Endothelial cell of umbilical vein (primary cell): ENCODE measurements at regions not wholly inside any gene's neighbourhood (a gene's known extent, or its start where the extent isn't known, plus 50 kb on each side); places are given as distances from the start of the nearest gene placed in this dataset.

ENCODE experiments used
- BruUV-seq: library from RNA; stranded (reverse); fragments of 400-500 nt; replicated peaks from 2 replicates; lab custom pipeline; 2021; lab: Mats Ljungman, UMichigan
- CTCF ChIA-PET: fragments of 300-600, 350-600 bp; sonication (Branson Sonifier 250); formaldehyde crosslinking; loops from one replicate; lab custom pipeline; 2021; ENCODE audit warnings: antibody characterized with exemption, inconsistent platforms; lab: Charles Lee
- POLR2A ChIA-PET: fragments of 300-600, 350-600 bp; sonication (Branson Sonifier 250); formaldehyde crosslinking; loops from one replicate; lab custom pipeline; 2021; ENCODE audit warnings: antibody characterized with exemption, inconsistent platforms; lab: Charles Lee
- DNase-seq: peaks from one replicate; pipeline ENCODE4 v3.0.0-alpha.2; 2011; ENCODE audit warnings: low read depth, low spot score
- FAIRE-seq: peaks from 2 replicates; lab custom pipeline; 2011; peaks lifted over from hg19 to GRCh38; lab: Jason Lieb, UNC
- H2AFZ ChIP-seq: 2 replicates; pipeline ENCODE4 v1.6.0; 2012; ENCODE audit warnings: low read depth, low read length, control low read depth, inconsistent platforms
- H3K27ac ChIP-seq: 2 replicates; pipeline ENCODE4 v1.5.1; 2011; ENCODE audit warnings: low read depth, mild to moderate bottlenecking, control low read depth, low read length, moderate library complexity; ENCODE audit not compliant: insufficient read depth
- H3K27me3 ChIP-seq, 2 experiments: 2 replicates each; pipeline versions ENCODE4 v1.6.0 to v1.6.1; 2011; ENCODE audit warnings: low read length in 2 of 2, mixed read lengths in 1 of 2; ENCODE audit not compliant: control insufficient read depth in 2 of 2, insufficient read depth in 2 of 2
- H3K36me3 ChIP-seq, 2 experiments: 2 replicates in 1 of 2; 3 replicates in 1 of 2; pipeline ENCODE4 v1.5.1; 2011; ENCODE audit warnings: low read length in 2 of 2, mild to moderate bottlenecking in 1 of 2, moderate library complexity in 1 of 2; ENCODE audit not compliant: control insufficient read depth in 2 of 2, insufficient read depth in 2 of 2; ENCODE audit errors: extremely low read depth in 1 of 2
- H3K4me1 ChIP-seq: 3 replicates; pipeline ENCODE4 v1.5.1; 2011; ENCODE audit warnings: mild to moderate bottlenecking, low read length; ENCODE audit not compliant: control insufficient read depth, insufficient read depth; ENCODE audit errors: extremely low read depth
- H3K4me2 ChIP-seq: 2 replicates; pipeline ENCODE4 v1.6.1; 2011; ENCODE audit warnings: low read length, control low read depth, mixed read lengths; ENCODE audit not compliant: insufficient read depth
- H3K4me3 ChIP-seq, 3 experiments: fragments of 200-600 bp in 1 of 3; sonication (generic), shearing (Covaris generic) in 1 of 3; replicated peaks in 1 of 3; 2 replicates each; pipeline ENCODE4 v1.5.1; 2011 to 2016; ENCODE audit warnings: control low read depth in 3 of 3, low read length in 3 of 3, mild to moderate bottlenecking in 2 of 3, inconsistent platforms in 1 of 3, low read depth in 1 of 3, moderate library complexity in 1 of 3; ENCODE audit not compliant: insufficient read depth in 1 of 3
- H3K79me2 ChIP-seq: 2 replicates; pipeline ENCODE4 v1.6.0; 2012; ENCODE audit warnings: low read length, inconsistent platforms; ENCODE audit not compliant: control insufficient read depth, insufficient read depth
- H3K9ac ChIP-seq: replicated peaks from 2 replicates; pipeline ENCODE3; 2011; ENCODE audit warnings: low read length, control low read depth; ENCODE audit not compliant: insufficient read depth; ENCODE audit errors: extremely low read depth
- H3K9me1 ChIP-seq: replicated peaks from 3 replicates; pipeline ENCODE4 v1.6.0; 2011; ENCODE audit warnings: mild to moderate bottlenecking, low read length; ENCODE audit not compliant: control insufficient read depth, insufficient read depth; ENCODE audit errors: extremely low read depth
- H3K9me3 ChIP-seq: replicated peaks from 2 replicates; pipeline ENCODE4 v1.5.1; 2012; ENCODE audit warnings: low read length, inconsistent platforms; ENCODE audit not compliant: control insufficient read depth, insufficient read depth
- H4K20me1 ChIP-seq: replicated peaks from 2 replicates; pipeline ENCODE3; 2011; ENCODE audit warnings: mild to moderate bottlenecking, low read length; ENCODE audit not compliant: control insufficient read depth, insufficient read depth; ENCODE audit errors: extremely low read depth
- EZH2 ChIP-seq: IDR thresholded peaks from 2 replicates; pipeline ENCODE4 v1.6.1; 2012; ENCODE audit warnings: borderline replicate concordance, low read depth, mild to moderate bottlenecking, moderate library complexity, low read length, inconsistent platforms; ENCODE audit not compliant: severe bottlenecking
- FOS ChIP-seq: IDR thresholded peaks from 2 replicates; pipeline ENCODE4 v1.6.1; 2011; ENCODE audit warnings: mild to moderate bottlenecking, low read length, moderate library complexity, borderline replicate concordance; ENCODE audit not compliant: insufficient read depth
- GATA2 ChIP-seq: IDR thresholded peaks from 2 replicates; pipeline ENCODE4 v1.7.0; 2011; ENCODE audit warnings: low read depth, mild to moderate bottlenecking, moderate library complexity, mixed read lengths, low read length; ENCODE audit not compliant: insufficient read length, insufficient read depth
- JUN ChIP-seq: IDR thresholded peaks from 2 replicates; pipeline ENCODE4 v1.6.1; 2011; ENCODE audit warnings: borderline replicate concordance, low read depth; ENCODE audit not compliant: insufficient read length, insufficient read depth
- MYC ChIP-seq: IDR thresholded peaks from one replicate; pipeline ENCODE4 v1.6.1; 2011; ENCODE audit warnings: mild to moderate bottlenecking, low read depth, low read length
- POLR2AphosphoS5 ChIP-seq: IDR thresholded peaks from 2 replicates; pipeline ENCODE4 v1.6.1; 2012; ENCODE audit warnings: low read depth, mild to moderate bottlenecking, control low read depth, low read length, moderate library complexity; ENCODE audit not compliant: insufficient read depth
- dilution Hi-C: fragments of 300-500 bp; cut with MboI; formaldehyde crosslinking; loops from one replicate; pipeline ENCODE4 v1.15.0; 2019; ENCODE audit warnings: low sequenced_read_pairs; ENCODE audit not compliant: extremely low pct_ligation_motif_present
- intact Hi-C: fragments of 100-400 bp; cut with micrococcal nuclease; formaldehyde crosslinking; loops from one replicate; pipeline ENCODE4 v1.10.0; 2022
- TF ChIP-seq, protein P1 (sequence below), 2 donors: IDR thresholded peaks; 1 replicate in 1 of 2; 2 replicates in 1 of 2; pipeline ENCODE4 v1.5.1; 2011; ENCODE audit warnings: low read length in 2 of 2, mild to moderate bottlenecking in 2 of 2, moderate library complexity in 2 of 2, control low read depth in 1 of 2, inconsistent platforms in 1 of 2, low read depth in 1 of 2; ENCODE audit not compliant: insufficient read depth in 1 of 2; ENCODE audit errors: extremely low read depth in 1 of 2
- TF ChIP-seq, protein P2 (sequence below): IDR thresholded peaks from 2 replicates; pipeline ENCODE4 v1.6.1; 2011; ENCODE audit not compliant: insufficient read depth, insufficient read length

DNA sequence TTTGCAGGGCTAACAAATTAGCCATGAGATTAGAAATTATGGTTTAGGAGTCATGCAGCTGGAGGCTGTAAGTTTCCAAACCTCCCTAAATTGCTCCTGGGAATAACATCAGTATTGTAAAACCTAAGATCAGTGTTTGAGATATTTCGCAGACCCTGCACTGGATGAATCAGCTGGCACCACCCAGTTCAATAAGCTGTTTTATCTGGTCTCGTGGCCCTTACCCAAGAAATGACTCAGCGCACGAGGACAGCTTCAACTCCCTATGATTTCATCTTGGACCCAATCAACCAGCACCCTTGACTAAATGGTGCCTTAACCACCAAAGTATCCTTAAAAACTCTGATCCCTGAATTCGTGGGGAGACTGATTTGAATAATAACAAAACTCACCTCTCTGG, 482.0 kb upstream of the PCDH15 start:
- TF ChIP-seq MYC = no peak
- TF ChIP-seq, protein P1, sequence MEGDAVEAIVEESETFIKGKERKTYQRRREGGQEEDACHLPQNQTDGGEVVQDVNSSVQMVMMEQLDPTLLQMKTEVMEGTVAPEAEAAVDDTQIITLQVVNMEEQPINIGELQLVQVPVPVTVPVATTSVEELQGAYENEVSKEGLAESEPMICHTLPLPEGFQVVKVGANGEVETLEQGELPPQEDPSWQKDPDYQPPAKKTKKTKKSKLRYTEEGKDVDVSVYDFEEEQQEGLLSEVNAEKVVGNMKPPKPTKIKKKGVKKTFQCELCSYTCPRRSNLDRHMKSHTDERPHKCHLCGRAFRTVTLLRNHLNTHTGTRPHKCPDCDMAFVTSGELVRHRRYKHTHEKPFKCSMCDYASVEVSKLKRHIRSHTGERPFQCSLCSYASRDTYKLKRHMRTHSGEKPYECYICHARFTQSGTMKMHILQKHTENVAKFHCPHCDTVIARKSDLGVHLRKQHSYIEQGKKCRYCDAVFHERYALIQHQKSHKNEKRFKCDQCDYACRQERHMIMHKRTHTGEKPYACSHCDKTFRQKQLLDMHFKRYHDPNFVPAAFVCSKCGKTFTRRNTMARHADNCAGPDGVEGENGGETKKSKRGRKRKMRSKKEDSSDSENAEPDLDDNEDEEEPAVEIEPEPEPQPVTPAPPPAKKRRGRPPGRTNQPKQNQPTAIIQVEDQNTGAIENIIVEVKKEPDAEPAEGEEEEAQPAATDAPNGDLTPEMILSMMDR (IDR thresholded peaks at IDR 0.05; ENCODE audit: extremely low read depth in 1 of 2, insufficient read depth in 1 of 2, low read depth in 1 of 2, low read length in 2 of 2) = no peak
- TF ChIP-seq, protein P2, sequence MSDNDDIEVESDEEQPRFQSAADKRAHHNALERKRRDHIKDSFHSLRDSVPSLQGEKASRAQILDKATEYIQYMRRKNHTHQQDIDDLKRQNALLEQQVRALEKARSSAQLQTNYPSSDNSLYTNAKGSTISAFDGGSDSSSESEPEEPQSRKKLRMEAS = no peak
- no peak for TF ChIP-seq POLR2AphosphoS5
- TF ChIP-seq GATA2 = no peak
- TF ChIP-seq FOS = no peak
- ChIA-PET POLR2A (no interaction called here), CTCF (no interaction called here)
- no peaks in the 10 kb centered on the region for H3K9me3 ChIP-seq
- H3K4me3 ChIP-seq = no peak overlapping the region
- H3K27me3 ChIP-seq = no peaks in the 10 kb centered on the region
- no peak overlapping the region for H2AFZ ChIP-seq
- H3K4me1 ChIP-seq = no peaks in the 10 kb centered on the region
- no peak for DNase-seq
- intact Hi-C loops = no loop called here
- H3K36me3 ChIP-seq = no peaks in the 10 kb centered on the region
- no peaks in the 10 kb centered on the region for H4K20me1 ChIP-seq
- no peak overlapping the region for H3K4me2 ChIP-seq
- no peak overlapping the region for H3K9ac ChIP-seq
- no peak for FAIRE-seq
- no peaks in the 10 kb centered on the region for H3K9me1 ChIP-seq
- dilution Hi-C loops = no loop called here
- no TSS peak for BruUV-seq
- H3K27ac ChIP-seq = no peak overlapping the region
- no peaks in the 10 kb centered on the region for H3K79me2 ChIP-seq

DNA sequence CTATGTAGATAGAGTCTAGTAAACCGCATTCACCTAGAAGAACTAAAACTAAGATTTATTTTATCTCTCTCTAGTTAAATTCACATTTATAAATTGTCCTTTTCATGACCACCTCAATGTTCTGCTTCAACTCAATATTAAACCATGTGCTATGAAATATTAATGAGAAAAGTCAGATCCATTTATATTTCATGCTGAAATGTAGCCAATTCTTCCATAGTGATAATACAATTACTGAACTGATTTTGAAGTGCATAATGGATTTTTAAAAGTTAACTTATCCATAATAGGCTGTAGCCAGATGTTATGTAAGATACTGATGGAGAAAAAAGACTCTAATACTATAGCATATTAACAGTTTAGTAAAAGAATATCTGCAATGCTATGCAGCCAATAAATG, 479.7 kb upstream of the PCDH15 start:
- no TSS peak for BruUV-seq
- no peak for FAIRE-seq

More for the DNA sequence above, 479.7 kb upstream of the PCDH15 start:
- H3K27ac ChIP-seq = no peak overlapping the region
- dilution Hi-C loops = no loop called here
- no peaks in the 10 kb centered on the region for H3K4me1 ChIP-seq
- H3K9me1 ChIP-seq = no peaks in the 10 kb centered on the region
- H3K4me2 ChIP-seq = no peak overlapping the region
- no peaks in the 10 kb centered on the region for H3K9me3 ChIP-seq
- TF ChIP-seq JUN (no peak), EZH2 (no peak), GATA2 (no peak), MYC (no peak), FOS (no peak), POLR2AphosphoS5 (no peak)
- TF ChIP-seq, protein P2 = no peak
- TF ChIP-seq, protein P1 (IDR thresholded peaks at IDR 0.05; ENCODE audit: extremely low read depth in 1 of 2, insufficient read depth in 1 of 2, low read depth in 1 of 2, low read length in 2 of 2) = no peak
- no peaks in the 10 kb centered on the region for H4K20me1 ChIP-seq
- no peak overlapping the region for H2AFZ ChIP-seq
- no peak overlapping the region for H3K9ac ChIP-seq
- intact Hi-C loops = no loop called here
- H3K79me2 ChIP-seq = no peaks in the 10 kb centered on the region
- CTCF ChIA-PET = no interaction called here
- POLR2A ChIA-PET = no interaction called here
- no peak for DNase-seq
- no peak overlapping the region for H3K4me3 ChIP-seq
- no peaks in the 10 kb centered on the region for H3K36me3 ChIP-seq
- no peaks in the 10 kb centered on the region for H3K27me3 ChIP-seq
